HL-60 (cell line): ENCODE measurements at regions not wholly inside any gene's neighbourhood (a gene's known extent, or its start where the extent isn't known, plus 50 kb on each side); places are given as distances from the start of the nearest gene placed in this dataset.

Source experiments
- CTCF ChIP-seq: IDR thresholded peaks from one replicate; pipeline ENCODE4 v1.5.1; 2011; ENCODE audit warnings: low read length, control low read depth, inconsistent platforms; ENCODE audit not compliant: insufficient read depth
- GABPA ChIP-seq: IDR thresholded peaks from 2 replicates; pipeline ENCODE4 v1.6.1; 2012; ENCODE audit warnings: low read depth
- POLR2AphosphoS5 ChIP-seq: IDR thresholded peaks from 2 replicates; pipeline ENCODE4 v1.6.1; 2012; ENCODE audit warnings: low read depth
- REST ChIP-seq: IDR thresholded peaks from 2 replicates; pipeline ENCODE4 v1.6.1; 2012; ENCODE audit warnings: low read depth; ENCODE audit not compliant: insufficient replicate concordance
- SPI1 ChIP-seq: IDR thresholded peaks from 2 replicates; pipeline ENCODE4 v1.6.1; 2012; ENCODE audit warnings: low read depth, mild to moderate bottlenecking, borderline replicate concordance

- TF ChIP-seq CTCF: no peak
- TF ChIP-seq REST: no peak
- no peak for TF ChIP-seq POLR2AphosphoS5
- no peak for TF ChIP-seq GABPA
- TF ChIP-seq SPI1: no peak
Measured at GRCh38 chr3:161939918-161940620, 443.5 kb downstream of the OTOL1 start.
